ENCODE measurements at regions not wholly inside any gene's neighbourhood (a gene's known extent, or its start where the extent isn't known, plus 50 kb on each side); places are given as distances from the start of the nearest gene placed in this dataset.
A peak's percentile ranks its signal among the peaks of the same experiment; 100 is the strongest.

- TF ChIP-seq CTCF (IDR thresholded peaks at IDR 0.05) = no peak
- no peak for TF ChIP-seq POLR2A (IDR thresholded peaks at IDR 0.05)
- DNase-seq = peak in 1 of 7 donors; percentile 15
- H3K4me1 ChIP-seq (replicated peaks in 1 of 2) = peaks cover 0 to 8% of the 10 kb centered on the region in 2 donors
- WGBS, 4 donors = 76 to 90% (median 84%) methylated on average over 5 to 6 of the region's 6 CpGs
- intact Hi-C loops (cut with DNase I) = no loop called here
- no peak overlapping the region for H3K27ac ChIP-seq
- no peak overlapping the region for H3K4me3 ChIP-seq
- no peaks in the 10 kb centered on the region for H3K27me3 ChIP-seq
- no peaks in the 10 kb centered on the region for H3K36me3 ChIP-seq (replicated peaks in 1 of 2)
- no peaks in the 10 kb centered on the region for H3K9me3 ChIP-seq (replicated peaks in 1 of 3)
Observed at GRCh38 chr5:41650131-41650530, 139.7 kb upstream of the PLCXD3 start.

- Histone ChIP-seq H3K36me3 (replicated peaks in 1 of 2) (no peaks in the 10 kb centered on the region), H3K4me1 (replicated peaks in 1 of 2) (peaks cover 0 to 8% of the 10 kb centered on the region in 2 donors), H3K9me3 (replicated peaks in 1 of 3) (no peaks in the 10 kb centered on the region), H3K27ac (peak overlapping the region in 1 of 5 donors; percentile 22), H3K4me3 (no peak overlapping the region), H3K27me3 (no peaks in the 10 kb centered on the region)
- no peak for TF ChIP-seq CTCF (IDR thresholded peaks at IDR 0.05)
- intact Hi-C loops (cut with DNase I) = no loop called here
- peak in 3 of 7 donors; percentile 1 to 49 (median 19) for DNase-seq
- WGBS, 4 donors = 28 to 41% (median 35%) methylated on average over 3 of the region's 3 CpGs
Observed at GRCh38 chr5:41649659-41650058, 139.3 kb upstream of the PLCXD3 start.

- Histone ChIP-seq H3K4me3 (no peak overlapping the region), H3K27ac (peak overlapping the region in 1 of 5 donors; percentile 22), H3K4me1 (replicated peaks in 1 of 2) (peaks cover 0 to 8% of the 10 kb centered on the region in 2 donors), H3K27me3 (no peaks in the 10 kb centered on the region), H3K9me3 (replicated peaks in 1 of 3) (no peaks in the 10 kb centered on the region), H3K36me3 (replicated peaks in 1 of 2) (no peaks in the 10 kb centered on the region)
- peak in 1 of 7 donors; percentile 59 for DNase-seq
- WGBS, 4 donors = 60 to 72% (median 61%) methylated on average over 1 to 2 of the region's 2 CpGs
- intact Hi-C loops (cut with DNase I) = no loop called here
- TF ChIP-seq POLR2A (IDR thresholded peaks at IDR 0.05) (no peak), CTCF (IDR thresholded peaks at IDR 0.05) (no peak)
Observed at GRCh38 chr5:41648996-41649395, 138.6 kb upstream of the PLCXD3 start.

- WGBS, 4 donors = 51 to 59% (median 54%) methylated on average over 3 of the region's 3 CpGs
- intact Hi-C loops (cut with DNase I) = no loop called here
- H3K4me3 ChIP-seq = no peak overlapping the region
- no peaks in the 10 kb centered on the region for H3K27me3 ChIP-seq
- no peak overlapping the region for H3K27ac ChIP-seq
- H3K4me1 ChIP-seq (replicated peaks in 1 of 2) = no peaks in the 10 kb centered on the region
- no peak for DNase-seq
- TF ChIP-seq POLR2A (IDR thresholded peaks at IDR 0.05) (no peak), CTCF (IDR thresholded peaks at IDR 0.05) (peak in 5 of 6 experiments; percentile 19 to 41 (median 33))
- no peaks in the 10 kb centered on the region for H3K9me3 ChIP-seq (replicated peaks in 1 of 3)
- H3K36me3 ChIP-seq (replicated peaks in 1 of 2) = no peaks in the 10 kb centered on the region
Observed at GRCh38 chr5:41641621-41642020, 131.2 kb upstream of the PLCXD3 start.

Measured in adrenal gland (tissue), 9 donors.